ENCODE measurements at regions not wholly inside any gene's neighbourhood (a gene's known extent, or its start where the extent isn't known, plus 50 kb on each side); places are given as distances from the start of the nearest gene placed in this dataset.

- TF ChIP-seq POLR2AphosphoS5 (IDR thresholded peaks at IDR 0.05; ENCODE audit: borderline replicate concordance, low read depth, low read length) (no peak), EZH2 (IDR thresholded peaks at IDR 0.05) (no peak), FOXP2 (optimal IDR thresholded peaks at IDR 0.05; ENCODE audit: control extremely low read depth, extremely low read length, insufficient read depth) (no peak)
Measured at GRCh38 chr11:95563173-95563572, 226.4 kb downstream of the FAM76B start.

Measured in SK-N-MC (cell line).